ENCODE measurements at regions not wholly inside any gene's neighbourhood (a gene's known extent, or its start where the extent isn't known, plus 50 kb on each side); places are given as distances from the start of the nearest gene placed in this dataset.

- ChIA-PET CTCF (interaction anchor here (0.8 to 1.4 kb wide), 4 partner anchors 9 to 221 kb away, joined by 3 read pairs; no protein-coding TSS in a partner anchor), POLR2A (no interaction called here)
- TF ChIP-seq CTCF (IDR thresholded peaks at IDR 0.05; ENCODE audit: insufficient read depth, low read length, missing control alignments), result no peak
- no peak for DNase-seq (ENCODE audit: low read depth, low spot score)
- H3K4me3 ChIP-seq (ENCODE audit: low read depth, low read length), result no peak overlapping the region
These were observed 101.0 kb upstream of the RIOK3 start for GRCh38 chr18:23352042-23352441.

GRCh38 chr18:23353459-23353858 is 99.6 kb upstream of the RIOK3 start:
- CTCF ChIA-PET, result interaction anchor here (0.9 to 1.5 kb wide), 3 partner anchors 7 to 223 kb away, joined by 3 to 5 read pairs (median 3); no protein-coding TSS in a partner anchor
- no peak for TF ChIP-seq CTCF (IDR thresholded peaks at IDR 0.05; ENCODE audit: insufficient read depth, low read length, missing control alignments)
- DNase-seq (ENCODE audit: low read depth, low spot score), result no peak

GRCh38 chr18:23354625-23355024 is 98.5 kb upstream of the RIOK3 start:
- no peak for TF ChIP-seq CTCF (IDR thresholded peaks at IDR 0.05; ENCODE audit: insufficient read depth, low read length, missing control alignments)

More at GRCh38 chr18:23353459-23353858, 99.6 kb upstream of the RIOK3 start:
- POLR2A ChIA-PET, result no interaction called here
- no peak overlapping the region for H3K4me3 ChIP-seq (ENCODE audit: low read depth, low read length)

GRCh38 chr18:23355206-23355605 is 97.9 kb upstream of the RIOK3 start:
- TF ChIP-seq CTCF (IDR thresholded peaks at IDR 0.05; ENCODE audit: insufficient read depth, low read length, missing control alignments), result no peak
- no peak for DNase-seq (ENCODE audit: low read depth, low spot score)
- no peak overlapping the region for H3K4me3 ChIP-seq (ENCODE audit: low read depth, low read length)
- CTCF ChIA-PET, result no interaction called here
- POLR2A ChIA-PET, result no interaction called here

More at GRCh38 chr18:23354625-23355024, 98.5 kb upstream of the RIOK3 start:
- no peak for DNase-seq (ENCODE audit: low read depth, low spot score)
- no peak overlapping the region for H3K4me3 ChIP-seq (ENCODE audit: low read depth, low read length)
- CTCF ChIA-PET, result no interaction called here
- POLR2A ChIA-PET, result no interaction called here

DNA sequence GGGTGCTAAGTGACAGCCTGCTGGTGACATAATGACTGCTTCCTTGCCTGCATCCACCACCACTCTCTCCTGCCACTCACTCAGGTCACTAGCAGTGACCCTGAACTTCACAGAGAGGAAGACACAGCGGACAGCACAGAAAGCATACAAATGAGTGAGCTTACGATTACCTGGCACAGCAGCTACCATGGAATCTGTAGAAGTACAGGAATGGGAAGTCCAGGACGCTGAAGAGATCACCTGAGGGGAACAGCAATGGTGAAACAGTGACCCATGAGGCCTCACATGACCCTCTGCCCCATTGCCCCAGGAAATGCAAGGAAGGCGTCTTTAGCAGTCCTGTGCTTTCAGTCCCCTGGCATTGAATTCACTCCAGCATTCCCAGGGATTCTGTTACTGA is 96.7 kb upstream of the RIOK3 start:
- no peak overlapping the region for H3K4me3 ChIP-seq (ENCODE audit: low read depth, low read length)
- POLR2A ChIA-PET, result no interaction called here
- CTCF ChIA-PET, result interaction anchor here (1.0 to 1.5 kb wide), 2 partner anchors 9 to 55 kb away, joined by 3 to 4 read pairs; no protein-coding TSS in a partner anchor
- no peak for TF ChIP-seq CTCF (IDR thresholded peaks at IDR 0.05; ENCODE audit: insufficient read depth, low read length, missing control alignments)
- DNase-seq (ENCODE audit: low read depth, low spot score), result no peak

DNA sequence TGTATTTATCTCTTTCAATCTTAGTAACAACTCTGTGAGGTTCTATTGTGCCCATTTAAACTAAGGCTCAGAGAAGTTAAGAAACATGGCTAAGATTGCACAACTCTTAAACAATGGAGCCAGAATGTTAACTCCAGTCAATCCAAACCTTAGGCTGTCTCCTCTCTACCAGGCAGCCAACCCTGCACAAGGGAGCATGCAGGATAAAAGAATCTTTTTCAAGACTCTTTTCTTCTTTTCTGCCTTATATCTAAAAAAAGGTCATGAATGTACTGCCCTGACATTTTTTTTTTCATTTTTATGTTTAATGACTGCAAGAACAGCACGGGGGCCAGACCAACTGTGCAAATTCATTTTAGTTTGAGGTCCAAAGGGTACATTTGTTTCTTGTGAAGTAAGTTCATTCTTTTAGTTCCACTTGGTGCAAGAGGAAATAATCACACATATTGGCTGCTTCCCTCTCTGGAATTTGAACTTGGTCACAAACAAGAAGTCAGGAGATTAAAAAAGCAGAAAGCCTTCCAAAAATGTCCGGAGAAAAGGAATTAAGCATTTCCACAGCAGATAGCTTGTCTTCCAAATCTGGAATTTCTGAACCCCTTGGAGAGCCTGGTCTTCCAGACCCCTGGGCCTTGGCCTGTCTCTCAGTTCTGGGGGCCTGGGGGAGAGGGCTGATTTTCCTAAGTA is 96.0 kb upstream of the RIOK3 start:
- H3K4me3 ChIP-seq (ENCODE audit: low read depth, low read length), result no peak overlapping the region
- CTCF ChIA-PET, result interaction anchor here (1.2 to 1.5 kb wide), 3 partner anchors 9 to 57 kb away, joined by 3 to 5 read pairs (median 4); no protein-coding TSS in a partner anchor
- no peak for TF ChIP-seq CTCF (IDR thresholded peaks at IDR 0.05; ENCODE audit: insufficient read depth, low read length, missing control alignments)
- peak; percentile 79 for DNase-seq (ENCODE audit: low read depth, low spot score)
- POLR2A ChIA-PET, result no interaction called here
